ENCODE measurements at regions not wholly inside any gene's neighbourhood (a gene's known extent, or its start where the extent isn't known, plus 50 kb on each side); places are given as distances from the start of the nearest gene placed in this dataset.

GRCh38 chr14:104343690-104344640, 205.6 kb downstream of the KIF26A start:
- TF ChIP-seq, protein P1, sequence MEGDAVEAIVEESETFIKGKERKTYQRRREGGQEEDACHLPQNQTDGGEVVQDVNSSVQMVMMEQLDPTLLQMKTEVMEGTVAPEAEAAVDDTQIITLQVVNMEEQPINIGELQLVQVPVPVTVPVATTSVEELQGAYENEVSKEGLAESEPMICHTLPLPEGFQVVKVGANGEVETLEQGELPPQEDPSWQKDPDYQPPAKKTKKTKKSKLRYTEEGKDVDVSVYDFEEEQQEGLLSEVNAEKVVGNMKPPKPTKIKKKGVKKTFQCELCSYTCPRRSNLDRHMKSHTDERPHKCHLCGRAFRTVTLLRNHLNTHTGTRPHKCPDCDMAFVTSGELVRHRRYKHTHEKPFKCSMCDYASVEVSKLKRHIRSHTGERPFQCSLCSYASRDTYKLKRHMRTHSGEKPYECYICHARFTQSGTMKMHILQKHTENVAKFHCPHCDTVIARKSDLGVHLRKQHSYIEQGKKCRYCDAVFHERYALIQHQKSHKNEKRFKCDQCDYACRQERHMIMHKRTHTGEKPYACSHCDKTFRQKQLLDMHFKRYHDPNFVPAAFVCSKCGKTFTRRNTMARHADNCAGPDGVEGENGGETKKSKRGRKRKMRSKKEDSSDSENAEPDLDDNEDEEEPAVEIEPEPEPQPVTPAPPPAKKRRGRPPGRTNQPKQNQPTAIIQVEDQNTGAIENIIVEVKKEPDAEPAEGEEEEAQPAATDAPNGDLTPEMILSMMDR (conservative IDR thresholded peaks at IDR 0.05 in 1 of 2, IDR thresholded peaks at IDR 0.05 in 1 of 2; ENCODE audit: low read depth in 1 of 2, low read length in 2 of 2), result no peak
- no peak for TF ChIP-seq EZH2 (IDR thresholded peaks at IDR 0.05; ENCODE audit: low read length, missing control alignments)
